ENCODE measurements at regions not wholly inside any gene's neighbourhood (a gene's known extent, or its start where the extent isn't known, plus 50 kb on each side); places are given as distances from the start of the nearest gene placed in this dataset.

DNA sequence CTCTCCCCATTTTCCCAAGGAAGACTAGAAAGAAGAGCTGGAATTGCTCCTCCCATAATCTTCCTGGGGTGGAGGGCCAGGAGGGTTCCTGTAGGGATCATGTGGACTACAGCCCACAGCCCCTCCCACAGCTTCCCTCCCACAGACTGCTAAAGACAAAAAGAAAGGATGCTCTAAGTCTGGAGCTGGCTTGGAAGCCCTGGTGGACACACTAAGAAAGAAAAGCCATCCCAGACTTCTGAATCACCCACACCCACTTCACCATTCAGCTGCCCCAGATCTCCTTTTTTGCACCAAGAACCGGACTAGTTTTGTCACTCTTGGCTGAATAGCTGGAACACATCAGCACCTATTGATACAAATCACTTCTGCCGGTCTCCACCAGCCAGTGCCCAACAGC is 56.8 kb upstream of the PLXNC1 start:
- peaks cover 2% of the 10 kb centered on the region for H3K27me3 Mint-ChIP-seq (ENCODE audit: insufficient read depth)
- no peaks in the 10 kb centered on the region for H3K36me3 Mint-ChIP-seq (ENCODE audit: low read depth)
- no peak overlapping the region for H3K9ac ChIP-seq (ENCODE audit: extremely low read depth, low read length, poor library complexity, severe bottlenecking)
- DNase-seq = no peak
- no peaks in the 10 kb centered on the region for H3K4me1 ChIP-seq (ENCODE audit: control insufficient read depth, insufficient read depth, low read length)
- H3K36me3 ChIP-seq (ENCODE audit: control insufficient read depth, insufficient read depth, low read length) = no peaks in the 10 kb centered on the region
- H3K27ac ChIP-seq (ENCODE audit: low read depth, low read length) = no peak overlapping the region
- H3K4me3 ChIP-seq (ENCODE audit: low read length) = no peak overlapping the region
- H3K27me3 ChIP-seq (ENCODE audit: control insufficient read depth, insufficient read depth, low read length, poor library complexity, severe bottlenecking) = no peaks in the 10 kb centered on the region
- no peak overlapping the region for H3K4me3 Mint-ChIP-seq
- H3K9me3 ChIP-seq (ENCODE audit: control insufficient read depth, low read length) = no peaks in the 10 kb centered on the region
- H3K9me3 Mint-ChIP-seq = peaks cover 2% of the 10 kb centered on the region
- no peak overlapping the region for H3K27ac Mint-ChIP-seq
- TF ChIP-seq, protein P1, sequence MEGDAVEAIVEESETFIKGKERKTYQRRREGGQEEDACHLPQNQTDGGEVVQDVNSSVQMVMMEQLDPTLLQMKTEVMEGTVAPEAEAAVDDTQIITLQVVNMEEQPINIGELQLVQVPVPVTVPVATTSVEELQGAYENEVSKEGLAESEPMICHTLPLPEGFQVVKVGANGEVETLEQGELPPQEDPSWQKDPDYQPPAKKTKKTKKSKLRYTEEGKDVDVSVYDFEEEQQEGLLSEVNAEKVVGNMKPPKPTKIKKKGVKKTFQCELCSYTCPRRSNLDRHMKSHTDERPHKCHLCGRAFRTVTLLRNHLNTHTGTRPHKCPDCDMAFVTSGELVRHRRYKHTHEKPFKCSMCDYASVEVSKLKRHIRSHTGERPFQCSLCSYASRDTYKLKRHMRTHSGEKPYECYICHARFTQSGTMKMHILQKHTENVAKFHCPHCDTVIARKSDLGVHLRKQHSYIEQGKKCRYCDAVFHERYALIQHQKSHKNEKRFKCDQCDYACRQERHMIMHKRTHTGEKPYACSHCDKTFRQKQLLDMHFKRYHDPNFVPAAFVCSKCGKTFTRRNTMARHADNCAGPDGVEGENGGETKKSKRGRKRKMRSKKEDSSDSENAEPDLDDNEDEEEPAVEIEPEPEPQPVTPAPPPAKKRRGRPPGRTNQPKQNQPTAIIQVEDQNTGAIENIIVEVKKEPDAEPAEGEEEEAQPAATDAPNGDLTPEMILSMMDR (conservative IDR thresholded peaks at IDR 0.05) = no peak
- no peaks in the 10 kb centered on the region for H3K4me1 Mint-ChIP-seq
- 60 to 67% methylated on average over 2 of the region's 2 CpGs for WGBS, 2 experiments (ENCODE audit: insufficient coverage in 1 of 2, insufficient read length in 1 of 2)

- Histone ChIP-seq H3K36me3 (ENCODE audit: control insufficient read depth, insufficient read depth, low read length) (no peaks in the 10 kb centered on the region), H3K9me3 (ENCODE audit: control insufficient read depth, low read length) (no peaks in the 10 kb centered on the region), H3K27me3 (ENCODE audit: control insufficient read depth, insufficient read depth, low read length, poor library complexity, severe bottlenecking) (no peaks in the 10 kb centered on the region), H3K4me1 (ENCODE audit: control insufficient read depth, insufficient read depth, low read length) (no peaks in the 10 kb centered on the region), H3K9ac (ENCODE audit: extremely low read depth, low read length, poor library complexity, severe bottlenecking) (no peak overlapping the region), H3K27ac (ENCODE audit: low read depth, low read length) (no peak overlapping the region), H3K4me3 (ENCODE audit: low read length) (no peak overlapping the region)
- peaks cover 2% of the 10 kb centered on the region for H3K27me3 Mint-ChIP-seq (ENCODE audit: insufficient read depth)
- H3K9me3 Mint-ChIP-seq = no peaks in the 10 kb centered on the region
- DNase-seq = no peak
- H3K4me3 Mint-ChIP-seq = no peak overlapping the region
- H3K27ac Mint-ChIP-seq = no peak overlapping the region
- TF ChIP-seq, protein P1 (conservative IDR thresholded peaks at IDR 0.05) = no peak
- H3K36me3 Mint-ChIP-seq (ENCODE audit: low read depth) = no peaks in the 10 kb centered on the region
- 94 to 96% methylated on average over 12 to 13 of the region's 13 CpGs for WGBS, 2 experiments (ENCODE audit: insufficient coverage in 1 of 2, insufficient read length in 1 of 2)
- H3K4me1 Mint-ChIP-seq = no peaks in the 10 kb centered on the region
These were observed 55.7 kb upstream of the PLXNC1 start for GRCh38 chr12:94092516-94093241.

GRCh38 chr12:94094700-94095099 is 53.7 kb upstream of the PLXNC1 start:
- Mint-ChIP-seq H3K27ac (no peak overlapping the region), H3K36me3 (ENCODE audit: low read depth) (no peaks in the 10 kb centered on the region), H3K27me3 (ENCODE audit: insufficient read depth) (peaks cover 2% of the 10 kb centered on the region), H3K4me3 (no peak overlapping the region), H3K4me1 (peaks cover 15% of the 10 kb centered on the region), H3K9me3 (no peaks in the 10 kb centered on the region)
- no peaks in the 10 kb centered on the region for H3K36me3 ChIP-seq (ENCODE audit: control insufficient read depth, insufficient read depth, low read length)
- H3K27me3 ChIP-seq (ENCODE audit: control insufficient read depth, insufficient read depth, low read length, poor library complexity, severe bottlenecking) = no peaks in the 10 kb centered on the region
- no peak overlapping the region for H3K9ac ChIP-seq (ENCODE audit: extremely low read depth, low read length, poor library complexity, severe bottlenecking)
- H3K9me3 ChIP-seq (ENCODE audit: control insufficient read depth, low read length) = no peaks in the 10 kb centered on the region
- DNase-seq = no peak
- H3K4me1 ChIP-seq (ENCODE audit: control insufficient read depth, insufficient read depth, low read length) = peaks cover 4% of the 10 kb centered on the region
- H3K27ac ChIP-seq (ENCODE audit: low read depth, low read length) = no peak overlapping the region
- TF ChIP-seq, protein P1 (conservative IDR thresholded peaks at IDR 0.05) = no peak
- H3K4me3 ChIP-seq (ENCODE audit: low read length) = no peak overlapping the region
- WGBS, 2 experiments (ENCODE audit: insufficient coverage in 1 of 2, insufficient read length in 1 of 2) = 100% methylated on average over 1 of the region's 2 CpGs; no CpG with 5 or more reads in 1 of the 2 experiments

Measured in endodermal cell (in vitro differentiated cells).